Natural killer cell (primary cell): ENCODE measurements at regions not wholly inside any gene's neighbourhood (a gene's known extent, or its start where the extent isn't known, plus 50 kb on each side); places are given as distances from the start of the nearest gene placed in this dataset.

ENCODE experiments used
- ATAC-seq, 3 donors: fragments of 150-1000 bp in 2 of 3; fragments of 200-7000 bp in 1 of 3; cut with Tn5 transposase; 1 replicate in 1 of 3; 2 replicates in 2 of 3; pipeline ENCODE4 v1.10.0; 2021; ENCODE audit warnings: mild to moderate bottlenecking in 2 of 3, moderate library complexity in 2 of 3
- DNase-seq, 2 donors: peaks; one replicate each; pipeline versions ENCODE4 v3.0.0 to v3.0.0-alpha.2; 2013 to 2021; ENCODE audit warnings: mixed read lengths in 1 of 2
- H3K27ac ChIP-seq: one replicate; pipeline ENCODE4 v1.5.1; 2013; ENCODE audit warnings: mild to moderate bottlenecking, low read length
- H3K27me3 ChIP-seq: one replicate; pipeline ENCODE4 v1.6.1; 2013; ENCODE audit warnings: low read length; ENCODE audit not compliant: control insufficient read depth, insufficient read depth
- H3K36me3 ChIP-seq: one replicate; pipeline ENCODE4 v1.6.1; 2013; ENCODE audit warnings: low read length; ENCODE audit not compliant: control insufficient read depth, insufficient read depth
- H3K4me1 ChIP-seq: one replicate; pipeline ENCODE4 v1.6.1; 2013; ENCODE audit warnings: low read length; ENCODE audit not compliant: control insufficient read depth, insufficient read depth
- H3K4me3 ChIP-seq: one replicate; pipeline ENCODE4 v1.5.1; 2013; ENCODE audit warnings: low read length
- H3K9me3 ChIP-seq: one replicate; pipeline ENCODE4 v1.6.1; 2013; ENCODE audit warnings: low read length; ENCODE audit not compliant: control insufficient read depth, insufficient read depth
- H3K27ac Mint-ChIP-seq, 2 donors: one replicate each; pipeline ENCODE4 v1.8.0; 2022; ENCODE audit warnings: mild to moderate bottlenecking in 2 of 2, mixed read lengths in 2 of 2, moderate library complexity in 1 of 2
- H3K27me3 Mint-ChIP-seq, 2 donors: one replicate each; pipeline ENCODE4 v1.8.0; 2022; ENCODE audit warnings: low read depth in 2 of 2, mixed read lengths in 2 of 2
- H3K36me3 Mint-ChIP-seq: one replicate; pipeline ENCODE4 v1.8.0; 2022; ENCODE audit warnings: mixed read lengths
- H3K4me1 Mint-ChIP-seq, 2 donors: one replicate each; pipeline ENCODE4 v1.8.0; 2022; ENCODE audit warnings: mixed read lengths in 2 of 2
- H3K4me3 Mint-ChIP-seq: one replicate; pipeline ENCODE4 v1.8.0; 2022; ENCODE audit warnings: mild to moderate bottlenecking, moderate library complexity, mixed read lengths
- H3K9me3 Mint-ChIP-seq, 2 donors: one replicate each; pipeline ENCODE4 v1.8.0; 2022; ENCODE audit warnings: mixed read lengths in 2 of 2
- WGBS: methylation state at CpG from one replicate; pipeline ENCODE4 v1.1.7; 2013; ENCODE audit warnings: missing lambda C conversion rate; ENCODE audit not compliant: insufficient coverage; 5-methylcytosine and 5-hydroxymethylcytosine counted together
- intact Hi-C: fragments of 100-400 bp; cut with micrococcal nuclease; formaldehyde crosslinking; loops from one replicate; pipeline ENCODE4 v1.14.2; 2022
- TF ChIP-seq, protein P1 (sequence below): fragments of 200-600 bp; IDR thresholded peaks from one replicate; pipeline ENCODE4 v1.8.0; 2022; ENCODE audit warnings: antibody characterized with exemption

DNA sequence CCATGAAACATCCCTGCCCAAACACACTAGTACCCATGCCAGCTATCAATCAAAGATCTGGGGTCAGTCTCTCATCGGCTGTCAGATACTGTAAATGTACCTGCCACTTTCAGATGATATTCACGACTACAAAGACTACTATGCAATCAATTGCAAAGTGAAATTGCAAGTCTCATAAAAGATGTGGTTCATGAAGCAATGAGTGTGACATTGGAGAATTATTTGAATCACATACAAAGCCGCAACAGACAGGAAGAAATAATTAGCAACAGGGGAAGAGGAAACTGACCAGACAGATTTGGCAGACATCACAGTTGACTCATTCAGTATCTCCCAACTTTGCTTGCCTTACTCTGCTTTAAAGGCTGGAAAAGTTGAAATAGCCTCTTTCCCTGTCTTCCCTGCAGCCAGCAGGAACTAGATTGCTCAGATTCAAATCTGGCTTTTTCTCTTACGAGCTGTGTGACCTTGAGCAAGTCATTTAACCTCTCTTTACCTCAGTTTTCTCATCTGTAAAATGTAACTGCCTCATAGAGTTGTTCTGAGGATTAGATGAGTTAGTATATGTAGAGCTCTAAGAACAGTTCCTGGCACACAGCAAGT lies 95.7 kb upstream of the C3orf80 start:
- WGBS: 26% methylated on average over 4 of the region's 4 CpGs
- Histone ChIP-seq H3K27ac (no peak overlapping the region), H3K9me3 (no peaks in the 10 kb centered on the region), H3K4me1 (no peaks in the 10 kb centered on the region), H3K4me3 (no peak overlapping the region), H3K27me3 (no peaks in the 10 kb centered on the region), H3K36me3 (no peaks in the 10 kb centered on the region)
- Mint-ChIP-seq H3K36me3 (no peaks in the 10 kb centered on the region), H3K9me3 (no peaks in the 10 kb centered on the region), H3K27me3 (peaks cover 5 to 7% of the 10 kb centered on the region in 2 donors), H3K4me3 (no peak overlapping the region), H3K4me1 (no peaks in the 10 kb centered on the region), H3K27ac (no peak overlapping the region)
- intact Hi-C loops: no loop called here
- DNase-seq (no peak), ATAC-seq (peak in 2 of 3 donors; percentile 34 to 64)
- TF ChIP-seq, protein P1, sequence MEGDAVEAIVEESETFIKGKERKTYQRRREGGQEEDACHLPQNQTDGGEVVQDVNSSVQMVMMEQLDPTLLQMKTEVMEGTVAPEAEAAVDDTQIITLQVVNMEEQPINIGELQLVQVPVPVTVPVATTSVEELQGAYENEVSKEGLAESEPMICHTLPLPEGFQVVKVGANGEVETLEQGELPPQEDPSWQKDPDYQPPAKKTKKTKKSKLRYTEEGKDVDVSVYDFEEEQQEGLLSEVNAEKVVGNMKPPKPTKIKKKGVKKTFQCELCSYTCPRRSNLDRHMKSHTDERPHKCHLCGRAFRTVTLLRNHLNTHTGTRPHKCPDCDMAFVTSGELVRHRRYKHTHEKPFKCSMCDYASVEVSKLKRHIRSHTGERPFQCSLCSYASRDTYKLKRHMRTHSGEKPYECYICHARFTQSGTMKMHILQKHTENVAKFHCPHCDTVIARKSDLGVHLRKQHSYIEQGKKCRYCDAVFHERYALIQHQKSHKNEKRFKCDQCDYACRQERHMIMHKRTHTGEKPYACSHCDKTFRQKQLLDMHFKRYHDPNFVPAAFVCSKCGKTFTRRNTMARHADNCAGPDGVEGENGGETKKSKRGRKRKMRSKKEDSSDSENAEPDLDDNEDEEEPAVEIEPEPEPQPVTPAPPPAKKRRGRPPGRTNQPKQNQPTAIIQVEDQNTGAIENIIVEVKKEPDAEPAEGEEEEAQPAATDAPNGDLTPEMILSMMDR: no peak

DNA sequence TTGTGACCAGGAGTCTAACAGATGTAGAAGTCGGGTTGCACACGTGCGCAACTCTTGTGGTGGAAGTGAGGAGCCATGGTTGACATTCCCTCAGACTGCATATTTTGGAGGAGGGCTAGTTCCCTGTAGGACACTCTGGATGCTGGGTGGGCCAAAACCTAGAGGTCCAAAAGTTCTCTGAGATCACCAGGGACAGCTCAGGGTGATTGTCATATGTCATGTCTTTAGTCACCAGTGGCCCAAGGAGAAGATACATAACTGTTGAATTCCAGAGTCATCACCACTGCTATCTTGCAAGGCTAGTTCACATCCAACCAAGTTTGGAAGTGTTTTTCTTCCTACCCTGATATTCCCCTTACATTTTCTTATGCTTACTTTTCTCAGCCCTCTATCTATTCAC lies 95.2 kb upstream of the C3orf80 start:
- intact Hi-C loops: no loop called here
- Mint-ChIP-seq H3K4me3 (no peak overlapping the region), H3K27ac (no peak overlapping the region), H3K27me3 (peaks cover 5 to 7% of the 10 kb centered on the region in 2 donors), H3K4me1 (no peaks in the 10 kb centered on the region), H3K36me3 (no peaks in the 10 kb centered on the region), H3K9me3 (no peaks in the 10 kb centered on the region)
- no peak overlapping the region for H3K4me3 ChIP-seq
- H3K36me3 ChIP-seq: no peaks in the 10 kb centered on the region
- H3K27me3 ChIP-seq: no peaks in the 10 kb centered on the region
- ATAC-seq (no peak), DNase-seq (no peak)
- H3K9me3 ChIP-seq: no peaks in the 10 kb centered on the region
- 92% methylated on average over 3 of the region's 3 CpGs for WGBS
- no peaks in the 10 kb centered on the region for H3K4me1 ChIP-seq
- H3K27ac ChIP-seq: no peak overlapping the region
- TF ChIP-seq, protein P1: no peak

DNA sequence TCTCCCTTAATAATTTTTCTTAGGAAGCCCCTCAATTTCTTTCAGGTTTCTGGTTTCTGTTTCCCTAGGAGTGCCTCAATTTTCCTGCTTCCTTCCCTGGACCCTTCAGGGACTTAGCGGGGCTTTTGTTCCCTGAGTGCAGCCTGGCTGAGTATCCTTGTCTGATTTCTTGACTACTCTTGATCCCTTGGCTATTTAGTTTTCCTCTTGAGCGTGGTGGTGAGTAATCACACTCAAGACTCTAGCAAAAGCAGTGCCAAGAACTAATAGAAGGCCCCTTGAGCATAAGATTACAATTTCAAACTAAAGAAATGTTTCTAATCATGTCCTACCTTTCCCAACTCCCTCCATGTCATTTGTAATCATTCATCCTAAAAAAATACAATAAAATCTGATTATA lies 94.3 kb upstream of the C3orf80 start:
- Mint-ChIP-seq H3K27ac (no peak overlapping the region), H3K36me3 (no peaks in the 10 kb centered on the region), H3K4me1 (peaks cover 0 to 6% of the 10 kb centered on the region in 2 donors), H3K4me3 (no peak overlapping the region), H3K27me3 (peaks cover 1 to 7% of the 10 kb centered on the region in 2 donors), H3K9me3 (no peaks in the 10 kb centered on the region)
- H3K27ac ChIP-seq: no peak overlapping the region
- no peaks in the 10 kb centered on the region for H3K27me3 ChIP-seq
- WGBS: 94% methylated on average over 2 of the region's 2 CpGs
- intact Hi-C loops: no loop called here
- no peaks in the 10 kb centered on the region for H3K9me3 ChIP-seq
- ATAC-seq (no peak), DNase-seq (no peak)
- H3K4me3 ChIP-seq: no peak overlapping the region
- H3K4me1 ChIP-seq: no peaks in the 10 kb centered on the region
- TF ChIP-seq, protein P1: no peak
- no peaks in the 10 kb centered on the region for H3K36me3 ChIP-seq

DNA sequence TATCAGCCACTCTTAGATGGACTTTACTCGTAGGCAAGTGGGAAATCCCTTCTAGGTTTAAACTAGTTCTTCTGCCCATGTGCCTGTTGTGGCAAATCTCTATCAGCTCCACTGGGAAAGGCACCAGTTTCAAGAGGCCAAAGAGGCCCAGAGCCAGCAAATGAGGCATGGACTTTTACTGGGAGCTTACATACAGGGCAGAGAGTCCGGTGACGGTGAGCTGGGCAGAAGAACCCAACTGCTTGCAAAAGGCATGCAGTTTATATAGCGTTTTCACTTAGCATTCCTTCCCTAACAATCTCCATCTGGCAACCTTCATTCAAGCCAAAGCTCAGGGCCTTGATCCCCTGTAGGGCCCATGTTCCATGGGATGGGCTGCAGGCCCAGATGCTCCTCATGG lies 93.0 kb upstream of the C3orf80 start:
- no peaks in the 10 kb centered on the region for H3K9me3 Mint-ChIP-seq
- peaks cover 0 to 12% of the 10 kb centered on the region in 2 donors for H3K4me1 Mint-ChIP-seq
- Histone ChIP-seq H3K27me3 (no peaks in the 10 kb centered on the region), H3K4me3 (no peak overlapping the region), H3K36me3 (no peaks in the 10 kb centered on the region), H3K9me3 (no peaks in the 10 kb centered on the region), H3K4me1 (no peaks in the 10 kb centered on the region), H3K27ac (no peak overlapping the region)
- H3K36me3 Mint-ChIP-seq: no peaks in the 10 kb centered on the region
- no peak for DNase-seq
- intact Hi-C loops: no loop called here
- no peak for ATAC-seq
- peaks cover 0 to 7% of the 10 kb centered on the region in 2 donors for H3K27me3 Mint-ChIP-seq
- TF ChIP-seq, protein P1: no peak
- no peak overlapping the region for H3K27ac Mint-ChIP-seq
- no peak overlapping the region for H3K4me3 Mint-ChIP-seq
- 91% methylated on average over 4 of the region's 4 CpGs for WGBS
